ENCODE measurements at regions not wholly inside any gene's neighbourhood (a gene's known extent, or its start where the extent isn't known, plus 50 kb on each side); places are given as distances from the start of the nearest gene placed in this dataset.
"Not testable (repeated sequence)": the region's sequence is repeated elsewhere in the genome, so short reads cannot be mapped to it uniquely, and the experiment has no call there.

DNA sequence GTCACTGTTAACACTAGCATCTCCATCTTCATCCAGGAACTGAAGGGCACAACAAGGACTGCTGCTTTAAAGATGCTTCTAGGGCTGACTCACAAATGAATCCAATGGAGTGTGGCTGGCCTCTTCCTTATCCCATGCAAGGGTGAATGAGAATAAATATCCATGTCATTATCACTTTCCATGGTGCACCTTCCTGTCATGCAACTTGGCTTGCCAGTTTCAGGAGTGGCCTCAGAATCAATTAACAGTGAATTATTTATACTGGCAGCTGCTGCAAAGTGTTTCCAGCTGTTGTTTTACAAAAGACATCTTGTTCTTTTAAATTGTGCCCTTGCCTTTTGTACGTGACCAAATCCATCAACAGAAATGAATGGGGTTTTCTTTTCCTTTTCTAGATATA, 499.3 kb upstream of the TMEM132C start:
- no peak for DNase-seq

DNA sequence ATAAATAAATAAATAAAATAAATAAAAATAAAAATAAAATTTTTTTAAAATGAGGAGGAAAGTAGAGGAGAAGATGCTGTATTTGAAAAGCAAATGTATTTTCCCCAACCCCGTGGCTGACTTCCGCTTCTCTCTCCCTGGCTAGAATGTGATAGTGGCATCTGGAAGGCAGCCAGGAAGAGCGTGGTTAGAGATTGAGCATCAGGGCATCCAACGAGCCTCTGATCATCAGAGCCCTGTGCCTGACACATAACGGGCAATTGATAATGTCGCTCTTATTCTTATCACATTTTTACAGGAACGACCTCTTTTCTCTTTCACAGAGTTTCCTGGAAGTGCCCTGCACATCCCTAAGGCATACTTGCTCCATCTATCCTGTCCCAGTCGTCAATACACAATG, 496.9 kb upstream of the TMEM132C start:
- no peak for DNase-seq

DNA sequence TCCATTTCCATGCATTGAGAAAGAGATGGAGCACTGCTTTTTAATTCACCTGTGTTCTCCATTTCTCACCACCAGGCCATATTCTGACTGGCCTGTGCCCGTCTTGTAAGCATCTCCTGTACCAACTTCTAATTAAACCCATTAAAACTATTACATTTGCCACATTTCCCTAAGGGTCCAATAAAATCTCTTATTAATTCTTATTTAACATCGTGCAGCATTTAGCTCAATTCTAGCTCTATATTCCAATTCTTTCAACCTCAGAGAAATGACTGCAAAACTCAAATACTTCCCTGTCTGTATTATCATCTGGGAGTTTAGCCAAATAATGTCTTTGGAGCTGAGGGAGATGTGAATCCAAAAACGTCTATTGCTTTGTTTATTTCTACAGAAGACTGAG, 495.4 kb upstream of the TMEM132C start:
- no peak for DNase-seq

DNA sequence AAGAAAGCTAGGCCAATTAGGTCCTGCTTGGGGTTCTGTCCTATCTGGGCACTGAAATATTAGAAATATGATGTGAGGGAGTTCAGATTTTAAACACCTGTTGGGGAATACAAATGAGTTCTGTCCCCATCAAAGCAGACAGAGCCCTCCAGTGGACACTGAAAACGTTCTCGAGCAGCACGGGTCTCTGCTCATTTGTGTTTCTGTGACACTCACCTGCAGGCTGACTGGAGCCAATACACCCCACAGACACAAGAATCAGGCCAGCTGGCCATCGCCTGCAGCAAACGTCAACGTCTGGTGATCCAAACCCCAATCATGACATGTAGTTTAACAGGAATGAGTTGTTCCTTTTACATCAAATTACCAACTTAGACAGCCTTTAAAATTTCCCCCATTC, 493.4 kb upstream of the TMEM132C start:
- DNase-seq: peak; percentile 74 to 82

DNA sequence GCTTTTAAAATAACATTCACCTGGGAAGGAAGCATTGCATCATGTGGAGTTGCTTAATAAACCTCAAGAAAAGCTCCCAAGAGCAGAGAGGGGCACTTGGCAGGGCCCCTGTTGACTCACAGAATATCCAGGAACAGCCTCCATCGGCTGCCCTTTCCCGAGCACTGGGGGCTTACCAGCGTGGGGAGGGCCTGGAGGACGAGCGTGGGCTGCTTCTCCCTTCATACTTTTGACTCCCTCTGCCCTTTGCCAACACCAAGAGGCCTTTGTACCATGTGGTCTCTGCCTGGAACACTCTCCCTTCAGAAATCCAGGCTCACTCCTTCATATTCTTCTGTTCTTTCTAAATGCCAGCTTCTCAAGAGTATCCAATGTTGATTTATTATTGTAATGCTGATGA, 492.1 kb upstream of the TMEM132C start:
- DNase-seq: no peak

DNA sequence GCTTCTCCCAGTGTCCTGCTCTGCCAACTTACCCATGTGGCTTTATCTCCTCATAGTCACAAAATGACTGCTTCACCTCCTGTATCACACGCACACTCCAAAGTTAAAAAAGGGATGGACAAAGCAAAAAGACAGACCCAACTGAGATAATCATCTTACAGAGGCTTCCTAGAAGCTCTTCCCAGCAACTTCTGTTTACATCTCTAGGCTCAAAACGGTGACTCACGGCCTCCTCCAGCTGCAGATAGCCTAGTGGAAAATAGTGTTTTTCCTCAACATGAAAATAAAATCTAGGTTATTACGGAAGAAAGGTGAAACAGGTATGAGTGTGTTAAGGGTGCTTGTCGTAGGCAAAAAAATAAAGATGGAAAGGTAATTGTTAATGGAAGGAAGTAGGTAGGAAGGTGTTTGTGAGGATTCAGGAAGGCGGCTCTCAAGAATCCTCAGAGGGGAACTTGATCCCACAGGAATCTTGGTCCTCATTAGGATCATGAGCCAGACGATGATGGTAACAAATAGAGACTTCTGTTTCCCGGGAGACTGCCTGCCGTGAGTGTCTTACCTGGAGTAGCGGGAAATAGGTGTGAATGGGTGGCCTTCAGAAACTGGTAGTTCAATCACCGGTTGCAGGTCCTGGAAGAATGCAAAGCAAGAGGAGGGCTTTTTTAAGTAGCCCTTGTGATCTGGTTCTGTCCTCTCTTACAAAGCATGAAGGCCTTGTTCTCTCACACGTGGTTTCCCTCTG, 487.5 kb upstream of the TMEM132C start:
- no peak for DNase-seq

DNA sequence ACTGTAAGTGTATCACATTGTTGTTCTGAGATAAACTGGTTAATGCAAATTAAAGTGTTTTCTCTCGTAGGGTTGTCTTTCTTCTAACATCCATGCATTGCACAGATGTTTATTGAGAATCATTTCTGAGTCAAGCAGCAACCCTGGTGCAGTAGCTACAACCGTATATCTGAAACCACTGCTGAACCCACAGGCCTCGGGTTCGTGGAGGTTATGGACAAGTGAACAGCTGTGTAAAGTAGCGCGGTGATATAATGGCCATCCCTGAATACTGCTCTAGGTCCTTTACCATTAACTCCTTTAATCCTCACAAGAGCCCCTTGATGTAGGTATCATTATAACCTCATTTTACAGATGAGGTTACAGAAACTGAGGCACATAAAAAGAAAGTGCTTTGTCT, 486.1 kb upstream of the TMEM132C start:
- no peak for DNase-seq

DNA sequence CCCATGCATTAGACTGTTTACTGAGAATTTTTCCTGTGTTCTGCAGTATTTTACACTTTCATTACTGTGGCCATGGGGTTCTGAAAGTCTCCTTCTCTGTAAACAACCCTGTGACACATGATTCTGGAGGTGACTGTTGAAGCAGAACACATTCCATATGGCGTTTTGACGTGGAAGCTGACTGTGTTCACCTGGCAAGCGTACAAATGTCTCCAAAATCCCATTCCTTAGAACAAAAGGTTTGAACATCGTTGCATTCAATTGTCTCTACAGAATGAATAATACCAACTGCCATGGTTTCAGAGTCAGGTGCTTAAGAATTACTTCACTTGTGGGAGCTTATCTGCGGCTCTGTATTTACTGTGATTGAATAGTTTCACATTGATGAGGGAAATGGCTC, 485.6 kb upstream of the TMEM132C start:
- DNase-seq: peak; percentile 45 to 85

DNA sequence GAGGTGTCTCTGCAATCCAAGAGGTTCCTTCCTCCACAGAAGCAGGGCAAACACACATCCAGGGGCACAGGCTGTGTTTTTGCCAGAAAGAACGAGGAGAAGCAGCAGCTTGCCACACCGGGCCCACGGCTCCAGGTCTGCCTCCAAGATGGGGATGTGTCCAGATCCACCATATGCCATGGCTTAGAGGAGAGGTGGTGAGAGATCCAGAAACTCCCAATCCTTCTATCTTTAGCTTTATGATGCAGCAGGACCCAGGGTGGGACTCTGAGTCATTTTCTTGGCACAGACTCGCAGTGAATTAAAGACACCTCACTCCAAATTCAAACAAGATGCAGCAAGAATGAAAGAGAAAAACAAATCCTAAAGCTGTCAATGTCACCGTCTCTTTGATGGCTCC, 481.4 kb upstream of the TMEM132C start:
- DNase-seq: peak; percentile 97 to 99

DNA sequence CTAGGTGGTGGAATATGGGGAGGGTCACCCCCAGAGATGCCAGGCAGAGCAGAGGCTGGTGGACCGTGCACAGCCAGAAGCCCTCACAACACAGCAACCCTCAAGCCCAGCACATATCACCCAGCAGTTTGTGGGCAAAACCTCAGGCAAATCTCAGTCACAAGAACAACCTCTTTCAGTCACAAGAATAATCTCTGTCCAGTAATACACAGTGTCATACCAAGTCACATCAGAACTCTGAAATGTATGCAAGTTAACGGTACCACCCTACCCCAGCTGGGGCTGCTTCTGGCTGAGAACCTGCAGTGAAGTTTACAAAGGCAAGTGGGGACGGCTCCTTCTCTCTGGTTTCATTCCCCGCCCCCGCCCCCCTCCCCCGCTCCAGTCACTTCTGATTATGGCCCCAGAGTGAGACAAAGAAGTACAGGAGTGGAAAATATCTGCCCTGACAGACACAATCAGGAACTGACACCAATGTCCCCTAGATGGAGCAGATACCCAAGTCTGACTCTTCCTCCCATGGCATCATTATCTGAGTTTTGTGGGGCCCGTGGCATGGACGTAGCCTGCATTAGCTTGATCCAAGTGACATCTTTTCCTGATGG, 480.9 kb upstream of the TMEM132C start:
- DNase-seq: no peak

DNA sequence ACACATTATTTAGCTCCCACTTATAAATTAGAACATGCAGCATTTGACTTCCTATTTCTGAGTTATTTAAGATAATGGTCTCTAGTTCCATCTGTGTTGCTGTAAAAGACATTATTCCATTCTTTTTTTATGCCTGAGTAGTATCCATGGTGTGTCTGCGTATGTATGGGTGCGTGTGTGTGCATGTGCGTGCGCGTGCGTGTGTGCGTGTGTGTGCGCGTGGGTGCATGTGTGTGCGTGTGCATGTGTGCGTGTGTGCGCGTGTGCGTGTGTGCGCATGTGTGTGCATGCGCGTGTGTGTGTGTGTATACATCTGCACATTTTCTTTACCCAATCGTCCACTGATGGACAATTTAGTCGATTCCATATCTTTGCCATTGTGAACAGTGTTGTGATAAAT, 479.4 kb upstream of the TMEM132C start:
- no peak for DNase-seq

DNA sequence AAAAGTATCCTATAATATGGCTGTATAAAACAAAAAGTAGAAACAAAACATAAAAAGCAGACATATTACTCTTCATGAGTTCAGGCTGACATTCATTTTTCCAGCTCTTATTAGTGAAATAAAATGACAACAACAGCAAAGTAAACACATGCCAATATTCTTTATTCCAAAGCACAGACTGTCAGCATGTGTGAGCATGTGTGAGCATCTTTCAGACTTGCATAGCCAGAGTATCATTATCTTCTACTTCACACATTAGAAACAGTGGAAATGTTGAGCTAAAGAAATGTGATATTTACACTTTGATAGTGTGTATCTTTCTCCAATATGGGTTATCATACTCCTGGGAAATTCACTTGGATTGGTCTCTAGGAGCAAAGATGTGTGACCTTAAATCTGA, 476.6 kb upstream of the TMEM132C start:
- DNase-seq: no peak

DNA sequence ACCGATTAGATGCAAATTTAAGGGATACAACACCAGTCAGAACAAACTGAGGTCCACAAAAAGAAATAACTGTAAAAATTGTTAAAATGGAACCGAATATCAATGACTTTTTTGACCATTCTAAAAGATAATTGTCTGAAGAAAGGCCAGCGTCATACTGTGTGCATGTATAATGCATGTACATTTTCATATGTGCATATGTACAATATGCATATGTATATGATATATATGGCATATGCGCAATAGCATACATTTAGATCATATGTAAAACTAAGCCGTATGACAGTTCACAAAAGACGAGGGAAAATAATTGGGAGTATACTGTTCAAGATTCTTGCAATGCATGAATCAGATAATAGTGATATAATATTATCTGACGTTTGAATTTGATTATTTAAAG, 475.8 kb upstream of the TMEM132C start:
- DNase-seq: no peak

DNA sequence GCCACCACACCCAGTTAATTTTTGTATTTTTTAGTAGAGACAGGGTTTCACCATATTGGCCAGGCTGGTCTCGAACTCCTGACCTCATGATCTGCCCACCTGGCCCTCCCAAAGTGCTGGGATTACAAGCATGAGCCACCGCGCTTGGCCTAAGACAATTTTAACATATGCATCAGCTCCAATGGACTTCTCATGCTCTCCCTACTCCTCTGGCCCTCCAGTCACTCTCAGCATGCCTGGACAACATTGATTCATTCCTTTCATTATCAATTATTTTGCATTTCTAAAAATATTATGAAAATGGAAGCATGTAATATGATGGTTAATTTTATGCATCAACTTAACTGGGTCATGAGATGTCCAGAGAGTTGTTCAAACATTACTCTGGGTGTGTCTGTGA, 469.1 kb upstream of the TMEM132C start:
- DNase-seq: no peak

DNA sequence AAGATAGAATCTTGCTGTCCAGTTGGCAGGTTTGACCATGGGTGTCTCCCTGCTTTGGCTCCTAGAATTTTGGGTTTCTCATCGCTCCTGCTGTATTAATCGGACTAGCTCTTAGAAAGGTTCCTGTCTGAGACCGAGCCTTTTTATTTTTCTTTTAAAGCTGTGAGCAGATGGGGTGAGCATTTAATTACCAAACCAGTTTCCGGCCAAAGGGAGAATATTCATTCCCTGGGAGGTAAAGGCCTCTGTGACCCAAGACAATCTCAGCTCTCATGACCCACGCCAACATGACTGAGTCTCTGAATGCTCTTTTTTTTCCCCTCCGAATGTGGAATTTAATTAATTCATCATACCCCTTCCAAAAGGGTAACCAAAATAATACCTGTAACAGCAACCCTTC, 464.7 kb upstream of the TMEM132C start:
- DNase-seq: peak in 1 of 2 experiments; percentile 27

DNA sequence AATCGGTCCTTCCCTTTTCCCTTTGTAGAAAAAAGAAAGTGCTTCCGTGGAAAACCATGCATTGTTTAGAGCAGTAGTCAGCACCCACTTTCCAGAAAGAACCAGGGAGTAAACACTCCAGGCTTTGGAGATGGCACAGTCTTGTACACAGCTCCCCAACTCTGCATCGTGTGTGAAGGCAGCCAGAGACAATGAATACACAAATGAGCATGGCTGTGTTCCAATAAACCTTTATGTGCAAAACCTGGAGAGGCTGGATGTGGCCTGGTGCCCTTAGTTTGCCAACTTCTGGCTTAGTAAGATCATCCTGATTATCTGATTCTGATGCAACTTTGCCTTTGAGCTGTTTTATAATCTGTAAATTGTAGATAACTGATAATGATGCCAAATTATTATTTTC, 463.4 kb upstream of the TMEM132C start:
- DNase-seq: peak in 1 of 2 experiments; percentile 48

DNA sequence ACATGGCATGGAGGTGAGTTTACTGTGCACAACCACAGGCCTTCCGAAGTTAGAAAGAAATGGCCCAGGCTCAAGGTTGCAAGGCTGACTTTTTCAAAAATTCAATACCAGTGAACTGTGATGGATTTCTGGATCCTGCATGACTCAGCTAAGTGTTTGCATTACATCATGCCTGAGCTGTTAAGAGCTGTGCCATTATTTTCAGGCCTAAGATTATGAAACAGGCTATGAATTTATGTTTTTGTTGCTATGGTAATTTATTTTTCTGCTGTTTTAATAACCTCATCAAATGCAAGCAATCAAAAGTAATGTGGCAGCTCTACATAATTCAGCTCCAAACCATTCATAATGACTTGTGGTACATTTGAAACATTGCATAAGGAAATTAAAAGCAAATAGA, 457.7 kb upstream of the TMEM132C start:
- DNase-seq: no peak

DNA sequence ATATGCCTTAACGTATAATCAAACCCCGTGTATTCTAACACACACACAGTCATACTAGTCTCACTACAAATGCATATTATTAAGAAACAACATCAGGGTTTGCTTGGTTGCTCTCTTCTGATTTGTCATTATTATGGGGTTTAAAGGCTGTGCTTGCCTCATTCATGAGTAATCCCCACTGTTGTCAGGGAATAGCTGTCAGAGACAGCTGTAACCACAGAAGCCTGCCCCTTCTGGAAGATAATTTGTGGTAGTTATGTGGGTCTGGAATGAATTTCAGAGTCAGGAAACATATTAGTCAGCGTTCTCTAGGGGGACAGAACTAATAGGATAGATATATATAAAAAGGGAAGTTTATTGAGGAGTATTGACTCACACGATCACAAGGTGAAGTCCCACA, 456.9 kb upstream of the TMEM132C start:
- no peak for DNase-seq

DNA sequence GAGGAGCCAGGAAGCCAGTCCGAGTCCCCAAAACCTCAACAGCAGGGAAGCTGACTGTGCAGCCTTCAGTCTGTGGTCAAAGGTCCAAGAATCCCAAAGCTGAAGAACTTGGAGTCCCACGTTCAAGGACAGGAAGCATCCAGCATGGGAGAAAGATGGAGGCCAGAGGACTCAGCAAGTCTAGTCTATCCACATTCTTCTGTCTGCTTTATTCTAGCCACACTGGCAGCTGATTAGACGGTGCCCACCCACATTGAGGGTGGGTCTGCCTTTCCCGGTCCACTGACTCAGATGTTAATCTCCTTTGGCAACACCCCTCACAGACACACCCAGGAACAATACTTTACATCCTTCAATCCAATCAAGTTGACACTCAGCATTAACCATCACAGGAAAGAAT, 456.5 kb upstream of the TMEM132C start:
- DNase-seq: not testable (repeated sequence)

DNA sequence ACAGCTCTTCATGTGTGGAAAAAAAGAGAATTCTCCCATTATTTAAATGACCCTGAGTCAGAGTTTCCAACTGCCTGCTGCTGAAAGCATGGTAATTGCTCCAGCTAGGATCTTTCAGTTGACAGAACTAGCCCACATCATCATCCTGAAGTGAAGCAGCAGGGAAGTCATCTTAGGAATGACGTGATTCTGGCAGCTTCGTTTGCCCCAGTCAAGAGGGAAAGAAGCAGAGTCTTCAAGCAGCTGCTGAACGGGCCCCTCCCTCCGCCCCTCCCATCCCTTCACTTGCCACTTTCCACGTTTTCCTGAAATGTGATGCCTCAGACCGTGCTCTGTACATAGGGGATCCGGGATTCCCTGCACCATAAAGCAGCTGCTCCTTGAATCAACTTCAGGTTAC, 455.0 kb upstream of the TMEM132C start:
- DNase-seq: no peak

DNA sequence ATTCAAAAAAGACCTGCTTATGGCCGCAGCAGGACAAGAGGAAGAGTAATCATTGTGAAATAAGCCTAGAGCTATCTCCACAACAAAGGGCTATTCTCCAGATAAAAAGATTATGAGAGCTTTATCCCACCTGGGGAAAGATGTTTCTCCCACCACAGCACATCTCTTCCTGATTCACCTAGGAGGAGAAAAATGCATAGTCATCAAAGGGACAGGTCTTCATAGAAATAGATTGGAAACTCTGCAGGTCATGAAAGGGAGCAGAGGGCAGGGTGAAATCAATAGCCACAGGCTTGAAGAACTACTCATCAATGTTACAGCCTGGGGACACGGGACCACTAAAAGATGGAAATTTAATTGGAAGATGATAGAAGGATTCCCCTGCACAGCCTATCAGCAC, 453.8 kb upstream of the TMEM132C start:
- no peak for DNase-seq

DNA sequence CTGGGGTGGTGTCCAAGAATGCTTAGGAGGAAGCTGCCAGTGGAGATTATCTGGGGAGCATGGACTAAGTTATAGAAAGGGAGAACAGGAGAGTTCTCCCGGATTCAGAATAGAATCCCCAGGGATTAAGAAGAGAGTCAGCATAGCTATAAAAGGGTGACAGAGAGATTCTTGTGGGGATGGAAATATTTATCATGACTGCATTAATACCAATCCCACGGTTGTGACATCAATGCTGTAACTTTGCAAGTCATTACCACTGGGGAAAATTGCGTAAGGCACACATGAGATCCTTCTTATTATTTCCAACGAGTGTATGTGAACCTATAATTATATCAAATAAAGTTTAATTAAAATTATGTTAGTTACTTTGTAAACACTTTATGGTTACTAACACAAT, 447.9 kb upstream of the TMEM132C start:
- DNase-seq: no peak

DNA sequence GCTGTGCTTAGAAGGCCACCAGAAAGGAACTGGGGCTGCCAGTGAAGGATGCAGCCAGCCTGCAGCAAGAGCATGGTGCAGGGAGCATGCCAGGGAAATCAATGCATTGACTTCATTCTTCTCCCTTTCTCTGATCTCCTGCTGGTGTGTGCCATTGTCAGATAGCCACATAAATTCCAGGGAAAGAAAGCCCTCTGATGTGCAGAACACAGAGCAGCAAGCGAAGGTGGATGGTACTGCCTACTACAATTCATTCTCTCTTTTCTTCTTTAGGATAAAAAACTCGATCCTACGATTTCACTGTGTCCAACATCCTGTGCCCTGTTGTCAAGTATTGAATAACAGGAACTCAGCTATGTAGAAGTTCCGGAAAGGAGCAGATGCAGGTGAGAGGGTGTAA, 446.7 kb upstream of the TMEM132C start:
- no peak for DNase-seq

DNA sequence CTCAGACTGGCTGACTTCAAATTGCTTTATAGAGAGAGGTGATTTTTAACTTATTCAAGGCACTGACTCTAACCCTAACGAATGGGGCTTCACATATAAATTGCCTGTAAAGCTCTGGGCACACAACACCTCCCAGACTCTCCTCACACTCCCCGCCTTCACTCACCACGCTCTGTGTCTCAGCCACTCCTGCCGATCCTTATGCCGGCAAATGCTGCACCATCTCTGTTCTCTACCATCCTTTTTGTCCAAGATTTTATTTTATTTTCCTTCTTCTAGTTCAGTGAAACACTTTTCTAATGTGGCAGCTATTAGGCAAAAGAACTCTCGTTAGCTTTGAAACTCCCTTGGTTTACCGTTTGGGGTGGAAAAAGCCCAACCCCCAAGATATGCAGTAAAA, 446.1 kb upstream of the TMEM132C start:
- no peak for DNase-seq

DNA sequence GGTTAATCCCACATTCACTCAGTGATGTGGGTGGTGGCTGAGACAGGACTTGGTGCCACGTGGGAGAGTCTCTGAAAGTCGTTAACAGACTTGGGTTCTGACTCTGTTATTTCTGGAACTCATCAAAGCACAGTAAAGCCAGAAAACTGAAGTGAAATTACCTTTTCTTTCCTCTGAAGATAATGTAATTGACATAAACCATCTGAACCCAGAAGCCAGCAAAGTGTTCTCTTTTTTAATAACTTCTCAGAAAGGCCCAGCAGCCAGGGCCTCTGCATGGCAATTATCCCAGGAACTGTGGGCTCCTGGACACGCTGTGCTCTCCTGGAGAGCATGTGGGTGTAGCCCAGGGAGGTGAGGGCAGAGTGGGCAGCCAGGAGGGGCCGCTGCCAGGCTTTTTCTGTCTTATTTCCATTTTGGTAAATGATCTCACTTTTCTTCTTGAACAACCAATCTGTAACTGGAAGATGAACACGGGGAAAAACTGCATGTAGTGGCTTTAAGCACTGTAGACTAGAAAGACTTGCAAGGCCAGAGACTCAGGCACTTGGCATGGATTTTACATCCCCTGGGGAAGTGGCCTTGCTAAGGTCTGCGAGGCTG, 444.1 kb upstream of the TMEM132C start:
- no peak for DNase-seq
